Endothelial cell of umbilical vein (primary cell): ENCODE measurements at regions not wholly inside any gene's neighbourhood (a gene's known extent, or its start where the extent isn't known, plus 50 kb on each side); places are given as distances from the start of the nearest gene placed in this dataset.

Experiments
- BruUV-seq: library from RNA; stranded (reverse); fragments of 400-500 nt; replicated peaks from 2 replicates; lab custom pipeline; 2021; lab: Mats Ljungman, UMichigan
- CTCF ChIA-PET: fragments of 300-600, 350-600 bp; sonication (Branson Sonifier 250); formaldehyde crosslinking; loops from one replicate; lab custom pipeline; 2021; ENCODE audit warnings: antibody characterized with exemption, inconsistent platforms; lab: Charles Lee
- POLR2A ChIA-PET: fragments of 300-600, 350-600 bp; sonication (Branson Sonifier 250); formaldehyde crosslinking; loops from one replicate; lab custom pipeline; 2021; ENCODE audit warnings: antibody characterized with exemption, inconsistent platforms; lab: Charles Lee
- DNase-seq: peaks from one replicate; pipeline ENCODE4 v3.0.0-alpha.2; 2011; ENCODE audit warnings: low read depth, low spot score
- FAIRE-seq: peaks from 2 replicates; lab custom pipeline; 2011; peaks lifted over from hg19 to GRCh38; lab: Jason Lieb, UNC
- H2AFZ ChIP-seq: 2 replicates; pipeline ENCODE4 v1.6.0; 2012; ENCODE audit warnings: low read depth, low read length, control low read depth, inconsistent platforms
- H3K27ac ChIP-seq: 2 replicates; pipeline ENCODE4 v1.5.1; 2011; ENCODE audit warnings: low read depth, mild to moderate bottlenecking, control low read depth, low read length, moderate library complexity; ENCODE audit not compliant: insufficient read depth
- H3K27me3 ChIP-seq, 2 experiments: 2 replicates each; pipeline versions ENCODE4 v1.6.0 to v1.6.1; 2011; ENCODE audit warnings: low read length in 2 of 2, mixed read lengths in 1 of 2; ENCODE audit not compliant: control insufficient read depth in 2 of 2, insufficient read depth in 2 of 2
- H3K36me3 ChIP-seq, 2 experiments: 2 replicates in 1 of 2; 3 replicates in 1 of 2; pipeline ENCODE4 v1.5.1; 2011; ENCODE audit warnings: low read length in 2 of 2, mild to moderate bottlenecking in 1 of 2, moderate library complexity in 1 of 2; ENCODE audit not compliant: control insufficient read depth in 2 of 2, insufficient read depth in 2 of 2; ENCODE audit errors: extremely low read depth in 1 of 2
- H3K4me1 ChIP-seq: 3 replicates; pipeline ENCODE4 v1.5.1; 2011; ENCODE audit warnings: mild to moderate bottlenecking, low read length; ENCODE audit not compliant: control insufficient read depth, insufficient read depth; ENCODE audit errors: extremely low read depth
- H3K4me2 ChIP-seq: 2 replicates; pipeline ENCODE4 v1.6.1; 2011; ENCODE audit warnings: low read length, control low read depth, mixed read lengths; ENCODE audit not compliant: insufficient read depth
- H3K4me3 ChIP-seq, 3 experiments: fragments of 200-600 bp in 1 of 3; sonication (generic), shearing (Covaris generic) in 1 of 3; replicated peaks in 1 of 3; 2 replicates each; pipeline ENCODE4 v1.5.1; 2011 to 2016; ENCODE audit warnings: control low read depth in 3 of 3, low read length in 3 of 3, mild to moderate bottlenecking in 2 of 3, inconsistent platforms in 1 of 3, low read depth in 1 of 3, moderate library complexity in 1 of 3; ENCODE audit not compliant: insufficient read depth in 1 of 3
- H3K79me2 ChIP-seq: 2 replicates; pipeline ENCODE4 v1.6.0; 2012; ENCODE audit warnings: low read length, inconsistent platforms; ENCODE audit not compliant: control insufficient read depth, insufficient read depth
- H3K9ac ChIP-seq: replicated peaks from 2 replicates; pipeline ENCODE3; 2011; ENCODE audit warnings: low read length, control low read depth; ENCODE audit not compliant: insufficient read depth; ENCODE audit errors: extremely low read depth
- H3K9me1 ChIP-seq: replicated peaks from 3 replicates; pipeline ENCODE4 v1.6.0; 2011; ENCODE audit warnings: mild to moderate bottlenecking, low read length; ENCODE audit not compliant: control insufficient read depth, insufficient read depth; ENCODE audit errors: extremely low read depth
- H3K9me3 ChIP-seq: replicated peaks from 2 replicates; pipeline ENCODE4 v1.5.1; 2012; ENCODE audit warnings: low read length, inconsistent platforms; ENCODE audit not compliant: control insufficient read depth, insufficient read depth
- H4K20me1 ChIP-seq: replicated peaks from 2 replicates; pipeline ENCODE3; 2011; ENCODE audit warnings: mild to moderate bottlenecking, low read length; ENCODE audit not compliant: control insufficient read depth, insufficient read depth; ENCODE audit errors: extremely low read depth
- CTCF ChIP-seq, 2 donors: IDR thresholded peaks; 1 replicate in 1 of 2; 2 replicates in 1 of 2; pipeline ENCODE4 v1.5.1; 2011; ENCODE audit warnings: low read length in 2 of 2, mild to moderate bottlenecking in 2 of 2, moderate library complexity in 2 of 2, control low read depth in 1 of 2, inconsistent platforms in 1 of 2, low read depth in 1 of 2; ENCODE audit not compliant: insufficient read depth in 1 of 2; ENCODE audit errors: extremely low read depth in 1 of 2
- EZH2 ChIP-seq: IDR thresholded peaks from 2 replicates; pipeline ENCODE4 v1.6.1; 2012; ENCODE audit warnings: borderline replicate concordance, low read depth, mild to moderate bottlenecking, moderate library complexity, low read length, inconsistent platforms; ENCODE audit not compliant: severe bottlenecking
- FOS ChIP-seq: IDR thresholded peaks from 2 replicates; pipeline ENCODE4 v1.6.1; 2011; ENCODE audit warnings: mild to moderate bottlenecking, low read length, moderate library complexity, borderline replicate concordance; ENCODE audit not compliant: insufficient read depth
- GATA2 ChIP-seq: IDR thresholded peaks from 2 replicates; pipeline ENCODE4 v1.7.0; 2011; ENCODE audit warnings: low read depth, mild to moderate bottlenecking, moderate library complexity, mixed read lengths, low read length; ENCODE audit not compliant: insufficient read length, insufficient read depth
- JUN ChIP-seq: IDR thresholded peaks from 2 replicates; pipeline ENCODE4 v1.6.1; 2011; ENCODE audit warnings: borderline replicate concordance, low read depth; ENCODE audit not compliant: insufficient read length, insufficient read depth
- MAX ChIP-seq: IDR thresholded peaks from 2 replicates; pipeline ENCODE4 v1.6.1; 2011; ENCODE audit not compliant: insufficient read depth, insufficient read length
- MYC ChIP-seq: IDR thresholded peaks from one replicate; pipeline ENCODE4 v1.6.1; 2011; ENCODE audit warnings: mild to moderate bottlenecking, low read depth, low read length
- POLR2A ChIP-seq: IDR thresholded peaks from 2 replicates; pipeline ENCODE4 v1.6.1; 2012; ENCODE audit warnings: low read depth, mild to moderate bottlenecking, control low read depth, low read length
- POLR2AphosphoS5 ChIP-seq: IDR thresholded peaks from 2 replicates; pipeline ENCODE4 v1.6.1; 2012; ENCODE audit warnings: low read depth, mild to moderate bottlenecking, control low read depth, low read length, moderate library complexity; ENCODE audit not compliant: insufficient read depth
- dilution Hi-C: fragments of 300-500 bp; cut with MboI; formaldehyde crosslinking; loops from one replicate; pipeline ENCODE4 v1.15.0; 2019; ENCODE audit warnings: low sequenced_read_pairs; ENCODE audit not compliant: extremely low pct_ligation_motif_present
- intact Hi-C: fragments of 100-400 bp; cut with micrococcal nuclease; formaldehyde crosslinking; loops from one replicate; pipeline ENCODE4 v1.10.0; 2022

DNA sequence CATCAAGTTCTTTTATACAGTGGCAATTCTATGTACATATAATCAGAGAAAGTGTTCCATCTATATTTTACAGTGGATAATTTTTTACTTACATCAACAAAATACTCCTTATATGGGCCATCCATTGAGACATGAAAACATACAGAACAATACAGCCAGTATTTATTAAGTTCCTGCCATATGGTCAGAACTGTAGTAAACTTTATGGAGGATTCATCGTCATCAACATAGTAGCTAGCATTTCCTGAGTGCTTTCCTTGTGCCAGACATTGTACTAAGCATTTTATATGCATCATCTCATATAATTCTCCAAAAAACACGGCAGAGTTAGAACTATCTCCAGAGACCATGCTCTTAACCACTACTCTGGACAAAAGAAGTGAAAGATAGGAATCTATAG lies 170.1 kb downstream of the CEP135 start:
- dilution Hi-C loops, result no loop called here
- no peak overlapping the region for H2AFZ ChIP-seq
- intact Hi-C loops, result no loop called here
- no TSS peak for BruUV-seq
- H3K27ac ChIP-seq, result no peak overlapping the region
- no peaks in the 10 kb centered on the region for H3K79me2 ChIP-seq
- no peak overlapping the region for H3K4me3 ChIP-seq
- no peak overlapping the region for H3K9ac ChIP-seq
- DNase-seq, result no peak
- FAIRE-seq, result no peak
- no peaks in the 10 kb centered on the region for H3K9me3 ChIP-seq
- H4K20me1 ChIP-seq, result no peaks in the 10 kb centered on the region
- H3K27me3 ChIP-seq, result no peaks in the 10 kb centered on the region
- POLR2A ChIA-PET, result no interaction called here
- H3K4me1 ChIP-seq, result no peaks in the 10 kb centered on the region
- CTCF ChIA-PET, result no interaction called here
- H3K9me1 ChIP-seq, result no peaks in the 10 kb centered on the region
- H3K36me3 ChIP-seq, result no peaks in the 10 kb centered on the region
- no peak overlapping the region for H3K4me2 ChIP-seq
- TF ChIP-seq POLR2AphosphoS5 (no peak), MYC (no peak), JUN (no peak), POLR2A (no peak), GATA2 (no peak), MAX (no peak), EZH2 (no peak), FOS (no peak), CTCF (IDR thresholded peaks at IDR 0.05; ENCODE audit: extremely low read depth in 1 of 2, insufficient read depth in 1 of 2, low read depth in 1 of 2, low read length in 2 of 2) (no peak)
